ENCODE measurements at regions not wholly inside any gene's neighbourhood (a gene's known extent, or its start where the extent isn't known, plus 50 kb on each side); places are given as distances from the start of the nearest gene placed in this dataset.
"Not testable (repeated sequence)": the region's sequence is repeated elsewhere in the genome, so short reads cannot be mapped to it uniquely, and the experiment has no call there.

DNA sequence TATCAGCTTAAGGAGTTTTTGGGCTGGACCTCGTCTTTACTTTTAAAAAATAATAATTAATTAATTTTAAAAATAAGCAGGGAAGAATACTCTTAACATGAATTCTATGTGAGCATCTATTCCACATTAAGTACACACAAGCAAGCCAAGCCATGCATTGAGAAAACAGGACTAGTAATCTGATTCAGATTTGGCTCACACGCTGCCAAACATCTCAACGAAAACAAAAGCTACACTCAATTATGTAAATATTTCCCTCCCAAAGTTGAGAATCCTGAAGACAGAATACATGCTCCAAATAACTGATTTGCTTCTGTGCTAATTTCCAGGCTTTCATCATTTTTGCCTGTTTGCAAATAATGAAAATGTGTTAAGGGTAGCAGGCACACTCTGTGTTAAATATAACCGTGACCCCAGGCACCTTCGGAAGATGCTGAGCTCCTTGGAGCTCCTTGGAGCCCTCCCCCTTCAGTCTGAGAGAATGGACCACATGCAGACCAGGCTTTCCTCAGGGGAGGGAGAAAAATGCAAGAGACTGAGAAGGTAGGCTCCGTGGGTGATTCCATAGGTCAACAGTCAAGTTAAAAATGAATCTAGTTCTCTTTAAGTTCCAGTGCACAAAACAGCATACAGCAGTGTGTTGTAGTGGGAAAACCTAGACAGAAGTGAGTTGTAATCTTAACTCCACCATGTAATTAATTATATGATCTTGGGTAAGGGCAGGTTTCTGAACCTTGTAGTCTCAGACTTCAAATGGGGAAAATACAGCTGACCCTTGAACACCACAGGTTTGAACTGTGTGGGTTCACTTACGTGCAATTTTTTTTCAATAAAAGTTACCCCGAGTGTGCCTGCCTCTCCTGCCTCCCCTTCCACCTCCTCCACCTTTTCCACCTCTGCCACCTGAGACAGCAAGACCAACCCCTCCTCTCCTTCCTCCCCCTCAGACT is 161.3 kb upstream of the RREB1 start:
- no peak for DNase-seq (ENCODE audit: low spot score)

DNA sequence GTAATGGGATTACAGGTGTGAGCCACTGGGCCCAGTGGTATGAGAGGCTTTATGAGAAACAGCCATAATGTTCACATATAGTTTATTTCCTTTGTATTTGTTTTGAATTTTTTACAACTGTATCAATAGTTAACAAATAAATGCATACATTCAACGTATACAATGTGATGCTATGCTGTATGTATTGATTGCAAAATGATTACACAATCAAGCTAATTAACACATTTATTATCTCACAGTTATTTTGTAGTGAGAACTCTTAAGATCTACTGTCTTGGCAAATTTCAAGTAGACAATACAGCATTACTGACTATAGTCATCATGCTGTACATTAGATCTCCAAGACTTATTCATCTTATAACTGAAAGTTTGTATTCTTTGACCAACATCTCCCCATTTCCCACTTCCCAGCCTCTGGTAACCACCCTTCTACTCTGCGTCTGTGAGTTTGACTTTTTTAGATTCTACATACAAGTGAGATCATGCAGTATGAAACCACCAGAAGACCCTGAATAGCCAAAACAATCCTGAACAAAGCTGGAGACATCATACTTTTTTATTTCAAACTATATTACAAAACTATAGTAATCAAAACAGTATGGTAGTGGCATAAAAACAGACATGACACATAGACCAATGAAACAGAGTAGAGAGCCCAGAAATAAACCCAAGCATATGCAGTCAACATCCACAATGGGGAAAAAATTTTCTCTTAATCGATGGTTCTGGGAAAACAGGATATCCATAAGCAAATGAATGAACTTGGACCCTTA is 157.2 kb upstream of the RREB1 start:
- no peak for DNase-seq (ENCODE audit: low spot score)

DNA sequence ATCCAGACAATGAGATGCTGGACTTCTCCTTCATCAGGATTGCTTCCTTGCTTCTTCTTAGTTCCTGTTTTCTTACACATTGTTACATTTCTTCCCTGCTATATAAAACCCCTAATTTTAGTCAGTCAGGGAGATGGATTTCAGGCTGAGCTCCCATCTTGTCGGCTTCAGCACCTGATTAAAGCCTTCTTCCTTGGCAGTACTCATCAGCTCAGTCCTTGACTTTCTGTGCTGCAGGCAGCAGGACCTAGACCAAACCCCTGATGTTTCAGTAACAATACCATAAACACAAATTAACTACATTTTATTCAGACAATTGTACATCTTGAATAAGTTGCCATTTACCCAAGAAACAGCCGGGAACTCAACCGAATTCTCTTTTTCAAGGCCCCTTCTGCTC is 156.4 kb upstream of the RREB1 start:
- DNase-seq (ENCODE audit: low spot score) = no peak

DNA sequence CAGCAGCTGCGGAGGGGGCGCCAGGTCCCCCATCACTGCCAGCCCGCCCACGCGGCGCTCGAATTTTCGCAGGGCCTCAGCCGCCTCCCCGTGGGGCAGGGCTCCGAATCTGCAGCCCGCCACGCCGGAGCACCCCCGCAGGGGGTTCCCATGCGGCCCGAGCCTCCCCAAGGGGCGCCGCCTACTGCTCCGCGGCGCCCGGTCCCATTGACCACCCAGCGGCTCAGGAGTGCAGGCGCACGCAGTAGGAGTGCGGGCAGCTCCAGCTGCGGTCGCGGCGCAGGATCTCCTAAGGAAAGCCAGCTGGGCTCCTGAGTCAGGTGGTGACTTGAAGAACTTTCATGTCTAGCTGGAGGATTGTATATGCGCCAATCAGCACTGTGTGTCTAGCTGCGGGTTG is 155.3 kb upstream of the RREB1 start:
- DNase-seq (ENCODE audit: low spot score) = no peak

DNA sequence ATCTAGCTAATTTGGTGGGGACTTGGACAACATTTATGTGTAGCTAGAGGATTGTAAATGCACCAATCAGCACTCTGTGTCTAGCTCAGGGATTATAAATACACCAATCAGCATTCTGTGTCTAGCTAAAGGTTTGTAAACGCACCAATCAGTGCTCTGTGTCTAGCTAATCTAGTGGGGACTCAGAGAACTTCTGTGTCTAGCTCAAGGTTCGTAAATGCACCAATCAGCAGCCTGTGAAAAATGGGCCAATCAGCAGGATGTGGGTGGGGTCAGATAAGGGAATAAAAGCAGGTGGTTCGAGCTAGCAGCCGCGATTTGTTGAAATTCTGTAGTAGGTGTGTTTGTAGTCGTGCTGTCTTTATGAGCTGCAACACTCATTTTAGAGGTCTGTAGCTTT is 154.8 kb upstream of the RREB1 start:
- not testable (repeated sequence) for DNase-seq (ENCODE audit: low spot score)

DNA sequence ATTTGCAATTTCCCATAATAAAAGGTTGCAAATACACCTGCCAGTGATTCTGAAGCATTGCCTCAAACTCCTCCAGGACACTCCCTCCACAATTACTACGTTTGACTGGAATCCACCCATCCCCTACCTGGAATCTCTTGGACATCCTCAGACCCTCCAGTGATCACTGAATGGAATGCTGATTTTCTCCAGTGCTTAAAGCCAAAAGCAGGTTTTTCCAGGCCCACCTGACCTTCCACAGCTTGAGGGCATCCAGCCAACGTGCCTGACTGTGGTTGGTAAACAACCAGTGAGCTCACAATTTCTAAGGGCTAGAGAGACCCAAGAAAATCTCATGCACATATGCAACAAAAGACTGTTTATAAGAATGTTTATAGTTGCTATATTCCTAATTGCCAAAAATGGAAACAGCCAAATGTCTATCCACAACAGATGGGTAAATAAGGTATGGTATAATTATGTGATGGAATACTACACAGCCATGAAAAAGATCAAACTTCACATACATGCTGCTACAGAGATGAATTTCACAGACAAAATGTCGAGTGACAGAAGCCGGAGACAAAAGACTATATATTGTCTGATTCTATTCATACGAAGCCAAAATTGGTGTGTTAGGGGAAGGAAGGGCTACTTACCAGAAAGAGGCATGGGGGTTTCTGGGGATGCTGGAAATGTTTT is 147.1 kb upstream of the RREB1 start:
- DNase-seq (ENCODE audit: low spot score) = no peak

DNA sequence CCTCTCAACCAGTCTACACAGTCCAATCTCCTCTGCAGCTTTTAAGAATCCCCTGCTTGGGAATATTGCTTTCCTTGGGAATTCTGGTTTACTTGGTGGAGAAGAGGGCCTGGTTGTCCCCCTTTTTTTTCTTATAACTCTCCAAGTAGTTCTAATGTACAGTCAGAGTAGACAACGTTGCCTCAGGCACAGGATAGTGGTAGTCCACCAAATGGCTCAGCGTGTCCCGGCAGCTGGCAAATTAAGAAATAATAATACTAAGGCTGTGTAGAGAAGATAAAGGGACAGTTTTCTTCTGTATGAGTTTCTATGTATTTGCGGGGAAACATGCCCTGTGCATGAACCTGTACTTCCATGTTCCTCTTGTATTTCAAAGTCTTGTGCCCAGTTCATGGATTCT is 145.7 kb upstream of the RREB1 start:
- no peak for DNase-seq (ENCODE audit: low spot score)

DNA sequence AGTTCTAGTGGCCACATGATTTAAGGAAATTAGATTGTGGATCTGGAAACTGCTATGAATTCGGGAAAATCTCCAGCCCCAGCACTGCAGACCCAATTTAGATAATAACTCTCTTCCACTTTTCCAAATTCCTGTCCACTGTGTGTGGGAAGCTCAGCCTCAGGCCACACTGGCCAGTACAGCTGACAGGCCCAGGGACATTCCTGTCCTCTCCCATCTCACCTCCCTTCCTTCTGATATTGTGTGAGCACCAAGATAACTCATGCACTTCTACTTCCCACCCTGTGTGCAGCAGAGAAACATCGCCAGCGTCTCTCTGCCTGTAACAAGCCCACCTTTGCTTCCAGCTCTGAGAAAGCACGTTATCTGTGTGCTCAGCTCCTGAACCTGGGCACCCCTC is 145.1 kb upstream of the RREB1 start:
- no peak for DNase-seq (ENCODE audit: low spot score)

DNA sequence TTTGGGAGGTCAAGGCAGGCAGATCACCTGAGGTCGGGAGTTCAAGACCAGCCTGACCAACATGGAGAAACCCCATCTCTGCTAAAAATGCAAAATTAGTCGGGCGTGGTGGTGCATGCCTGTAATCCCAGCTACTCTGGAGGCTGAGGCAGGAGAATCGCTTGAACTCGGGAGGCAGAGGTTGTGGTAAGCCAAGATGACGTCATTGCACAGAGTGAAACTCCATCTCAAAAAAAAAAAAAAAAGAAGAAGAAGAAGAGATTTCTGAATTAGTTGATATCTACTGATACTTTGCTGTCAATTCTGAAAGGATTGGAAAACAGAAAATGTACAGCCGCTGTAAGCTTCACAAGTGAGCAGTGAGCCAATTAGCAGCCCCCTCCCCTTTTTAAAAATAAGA is 144.4 kb upstream of the RREB1 start:
- not testable (repeated sequence) for DNase-seq (ENCODE audit: low spot score)

DNA sequence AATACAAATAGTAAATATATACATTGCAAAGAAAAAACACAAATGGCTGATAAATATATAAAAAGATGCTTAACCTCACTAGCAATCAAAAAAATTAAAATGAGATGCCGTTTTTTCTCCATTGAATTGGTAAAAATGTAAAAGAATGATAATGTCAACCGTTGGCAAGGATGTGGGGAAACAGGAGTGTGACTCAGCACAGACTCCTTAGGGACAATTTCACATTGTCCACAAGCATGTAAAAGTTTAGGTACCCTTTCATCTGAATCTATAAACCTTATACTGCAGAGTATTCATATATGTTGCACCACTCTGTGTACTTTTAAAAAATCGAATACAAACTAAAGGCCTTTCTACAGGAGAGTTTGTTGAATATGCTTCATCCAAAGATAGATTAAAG is 143.1 kb upstream of the RREB1 start:
- DNase-seq (ENCODE audit: low spot score) = no peak

DNA sequence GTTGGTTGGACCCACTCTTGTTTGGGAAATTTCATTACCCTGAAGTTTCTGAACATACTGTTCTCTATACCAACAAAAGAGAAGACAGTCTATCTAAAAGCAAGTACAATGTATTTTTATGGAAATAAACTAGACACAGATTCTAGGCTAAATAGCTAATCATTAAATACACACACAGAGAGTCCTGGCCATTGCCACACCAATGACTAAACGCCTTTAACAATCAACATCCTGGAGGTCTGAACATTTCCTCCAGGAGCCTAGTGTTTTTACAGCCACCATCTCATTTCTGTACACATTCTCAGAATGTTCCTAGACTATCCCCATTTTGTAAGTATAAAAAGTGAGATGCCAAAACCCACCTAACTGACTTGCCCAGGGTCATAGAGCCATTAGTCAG is 141.6 kb upstream of the RREB1 start:
- no peak for DNase-seq (ENCODE audit: low spot score)

DNA sequence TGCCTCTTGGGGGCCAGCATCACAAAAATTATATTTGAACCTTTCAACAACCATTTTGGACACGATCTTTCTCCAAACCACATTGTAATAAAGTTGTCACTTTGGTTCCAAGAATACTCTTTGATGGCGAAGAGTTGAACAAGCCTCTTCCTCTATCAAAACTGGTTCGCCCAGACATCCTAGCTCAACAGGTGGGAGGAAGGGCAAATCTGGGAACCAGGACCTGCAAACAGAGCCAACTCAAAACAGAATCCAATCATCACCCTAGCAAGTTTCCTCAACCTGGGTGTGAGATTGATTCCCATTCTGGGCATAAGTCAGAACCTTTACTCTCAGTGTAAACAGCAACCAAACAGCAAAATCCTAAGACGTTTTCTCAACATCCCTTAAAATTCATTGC is 141.2 kb upstream of the RREB1 start:
- DNase-seq (ENCODE audit: low spot score) = no peak

DNA sequence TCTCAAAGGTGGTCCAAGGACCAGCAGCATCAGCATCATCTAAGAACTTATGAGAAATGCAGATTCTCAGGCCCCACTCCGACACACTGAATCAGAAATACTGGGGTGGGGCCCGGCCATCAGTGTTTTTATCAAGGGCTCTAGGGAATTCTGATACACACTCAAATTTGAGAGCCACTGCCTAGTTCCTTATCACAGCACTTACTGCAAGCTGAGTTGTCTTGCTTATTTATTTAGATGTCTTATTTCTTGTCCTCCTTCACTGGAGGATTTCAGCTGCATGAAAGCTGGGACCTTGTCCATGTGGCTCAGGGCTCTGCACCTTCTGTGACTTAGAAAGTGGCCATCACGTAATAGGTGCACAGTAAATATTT is 139.4 kb upstream of the RREB1 start:
- DNase-seq (ENCODE audit: low spot score) = no peak

DNA sequence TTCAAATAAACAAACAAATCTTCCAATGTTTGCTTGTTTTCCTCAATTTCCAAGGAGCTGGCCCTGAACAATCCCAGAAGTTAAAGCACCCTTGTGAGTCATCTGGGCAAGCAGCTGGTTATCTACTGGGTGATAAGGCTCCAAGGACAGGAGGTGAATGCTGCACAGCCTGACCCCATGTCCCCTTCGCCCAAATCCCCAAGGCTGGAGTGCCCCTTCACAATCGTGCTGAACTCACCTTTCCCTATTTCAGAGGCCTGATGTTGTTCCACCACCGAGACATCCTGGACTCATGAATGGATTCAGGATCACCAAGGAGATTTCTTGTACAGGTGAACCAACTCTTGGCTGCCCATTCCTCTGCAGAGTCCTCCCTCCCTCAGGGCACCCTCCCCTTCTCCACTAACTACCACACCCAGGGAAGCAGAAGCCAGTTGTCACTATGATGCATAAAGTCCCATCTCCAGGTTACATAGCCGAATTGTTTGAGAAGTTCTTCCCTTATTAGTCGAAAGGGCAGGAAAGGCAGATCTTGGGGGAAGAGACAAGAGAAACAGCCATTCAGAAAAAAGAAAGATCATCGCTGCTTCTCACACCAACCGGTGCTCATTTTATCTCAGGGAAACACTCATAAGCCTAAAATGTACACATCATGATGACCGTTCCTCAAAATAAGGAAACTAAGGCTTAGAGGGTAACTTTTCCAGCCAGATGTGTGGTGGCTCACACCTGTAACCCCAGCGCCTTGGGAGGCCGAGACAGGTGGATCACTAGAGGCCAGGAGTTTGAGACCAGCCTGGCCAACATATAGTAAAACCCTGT is 138.8 kb upstream of the RREB1 start:
- no peak for DNase-seq (ENCODE audit: low spot score)

DNA sequence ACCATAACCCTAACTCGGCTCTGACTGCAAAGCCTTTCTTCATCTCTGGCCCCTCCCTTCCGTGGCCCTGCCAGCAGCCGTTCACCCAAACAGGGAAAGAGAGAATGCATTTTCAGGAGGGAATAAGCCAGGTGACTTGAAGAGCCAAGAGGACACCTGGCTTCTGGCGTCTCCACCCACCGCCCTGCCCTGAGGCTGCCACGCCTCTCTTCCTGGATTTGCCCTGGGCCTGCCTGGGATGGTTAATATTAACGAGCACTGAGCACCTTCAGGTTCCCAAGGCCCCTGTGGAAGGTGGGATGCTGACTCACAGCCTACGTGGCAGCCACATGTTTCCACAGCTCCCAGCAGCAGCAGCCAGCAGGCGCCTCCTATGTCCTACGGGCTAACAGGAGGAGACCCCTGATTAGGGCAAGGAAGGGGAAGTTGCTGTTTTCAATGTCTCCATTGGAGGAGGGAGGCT is 138.0 kb upstream of the RREB1 start:
- DNase-seq (ENCODE audit: low spot score) = peak; percentile 32

DNA sequence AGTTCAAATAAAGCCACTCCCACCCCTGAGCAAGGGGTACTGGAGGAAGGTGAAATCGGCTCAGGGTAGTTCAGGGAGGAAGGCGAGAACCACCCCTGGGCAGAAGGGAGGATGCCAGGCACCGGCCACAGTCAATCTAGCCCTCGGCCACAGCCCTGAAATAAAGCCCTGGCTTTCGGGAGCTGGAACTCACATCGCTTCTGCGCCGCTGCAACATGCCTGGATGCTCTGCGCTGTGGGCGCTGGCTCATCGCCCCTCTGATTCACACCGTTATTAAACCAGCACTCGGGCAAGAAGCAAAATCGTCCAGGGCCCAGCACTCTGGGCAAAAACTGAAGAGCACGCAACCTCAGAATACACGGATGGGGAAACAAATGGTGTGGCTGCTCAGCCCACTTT is 136.9 kb upstream of the RREB1 start:
- DNase-seq (ENCODE audit: low spot score) = no peak

DNA sequence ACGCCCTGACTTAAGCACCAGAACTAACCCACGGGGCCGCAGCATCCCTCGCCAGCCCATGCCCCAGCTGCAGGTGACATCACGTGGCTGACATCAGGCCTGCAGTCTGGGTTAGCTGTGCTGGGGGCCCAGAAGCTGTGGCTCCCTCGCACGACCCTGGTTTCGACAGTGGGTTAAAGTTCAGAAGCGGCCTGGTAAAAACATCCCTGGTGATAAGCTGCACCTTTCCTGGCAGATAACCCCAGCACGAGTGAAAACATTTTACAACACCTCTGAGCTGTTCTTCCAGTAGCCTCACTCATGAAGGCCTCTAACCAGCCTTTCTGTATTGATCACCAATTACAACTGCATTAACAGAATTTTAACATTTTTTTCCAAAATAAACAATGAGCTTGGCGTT is 136.4 kb upstream of the RREB1 start:
- DNase-seq (ENCODE audit: low spot score) = no peak

DNA sequence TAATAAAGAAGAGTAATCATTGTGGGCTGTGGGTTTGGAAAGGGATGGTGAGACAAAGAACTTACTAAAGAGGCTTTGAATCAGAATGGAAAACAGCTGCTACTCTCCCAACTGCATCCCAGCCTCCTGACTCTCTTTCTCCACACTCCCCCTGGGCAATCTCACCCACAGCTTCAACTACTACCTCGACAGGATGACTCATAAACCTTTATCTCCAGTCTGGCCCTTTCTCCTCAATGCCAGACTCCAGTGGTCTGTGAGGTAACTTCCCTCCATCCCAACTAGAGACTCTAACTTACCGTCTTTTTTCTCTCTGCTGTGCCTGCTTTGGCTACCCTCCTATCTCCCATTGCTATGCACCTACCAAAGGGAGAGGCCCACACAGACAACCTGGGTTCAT is 135.3 kb upstream of the RREB1 start:
- DNase-seq (ENCODE audit: low spot score) = no peak

DNA sequence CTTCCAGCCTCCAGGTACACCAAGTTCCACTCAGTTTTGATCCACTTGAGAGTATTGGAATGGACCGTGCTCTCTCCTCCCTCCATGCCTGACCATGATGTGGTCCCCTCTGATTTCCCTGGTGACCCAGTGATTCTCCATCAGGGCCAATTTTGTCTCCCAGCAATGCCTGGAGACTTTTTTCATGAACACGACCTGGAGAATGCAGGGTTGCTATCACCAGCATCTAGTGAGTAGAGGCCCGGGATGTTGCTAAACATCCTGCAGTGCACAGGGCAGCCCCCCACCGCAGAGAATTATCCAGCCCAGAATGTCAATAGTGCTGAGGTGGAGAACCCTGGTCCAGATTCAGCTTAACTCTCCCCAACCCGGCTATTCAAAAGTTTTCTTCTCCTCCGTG is 134.0 kb upstream of the RREB1 start:
- no peak for DNase-seq (ENCODE audit: low spot score)

DNA sequence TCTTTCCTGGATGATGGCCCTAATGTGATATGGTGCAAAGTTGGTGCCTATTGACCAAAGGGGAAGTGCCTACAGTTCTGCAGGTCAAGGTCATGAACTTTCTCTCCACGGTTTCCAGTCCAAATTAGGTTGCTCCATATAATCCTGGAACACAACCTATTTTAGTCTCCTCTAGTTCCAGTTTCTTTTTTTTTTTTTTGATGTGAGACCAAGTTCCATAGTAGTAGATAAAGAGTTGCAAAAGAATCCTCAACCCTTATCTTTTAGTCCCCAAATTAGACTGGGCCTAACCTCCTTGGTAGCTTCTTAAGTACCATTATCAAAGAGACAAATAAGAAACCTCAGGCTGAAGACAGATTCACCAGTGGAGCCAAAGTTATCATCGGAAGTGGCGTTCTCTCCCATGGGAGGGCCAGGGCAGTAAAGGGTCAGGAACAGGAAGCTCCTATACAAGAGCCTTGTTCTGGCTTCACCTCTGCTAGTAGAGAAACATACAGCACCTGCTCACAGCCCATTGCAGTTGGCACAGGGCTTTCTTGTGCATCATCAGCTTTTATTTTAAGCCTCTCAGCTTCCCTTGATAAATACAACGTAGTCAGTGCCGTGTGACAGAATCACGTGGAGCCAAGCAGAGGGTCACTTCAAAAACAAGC is 132.2 kb upstream of the RREB1 start:
- DNase-seq (ENCODE audit: low spot score) = no peak

DNA sequence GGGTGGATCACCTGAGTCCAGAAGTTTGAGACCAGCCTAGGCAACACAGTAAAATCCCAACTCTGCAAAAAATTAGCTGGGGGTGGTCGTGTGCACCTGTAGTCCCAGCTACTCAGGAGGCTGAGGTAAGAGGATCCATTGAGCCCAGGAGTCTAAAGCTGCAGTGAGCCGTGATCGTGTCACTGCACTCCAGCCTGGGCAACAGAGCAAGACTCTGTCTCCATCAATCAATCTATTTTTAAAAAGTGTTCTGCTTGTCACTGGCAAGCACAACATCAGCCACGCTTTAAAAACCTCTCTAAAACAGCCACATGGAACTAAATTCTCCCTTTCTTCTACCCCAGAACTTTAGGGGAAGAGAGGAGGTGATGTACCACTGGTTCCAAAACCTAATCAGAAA is 131.6 kb upstream of the RREB1 start:
- no peak for DNase-seq (ENCODE audit: low spot score)
